ENCODE measurements at regions not wholly inside any gene's neighbourhood (a gene's known extent, or its start where the extent isn't known, plus 50 kb on each side); places are given as distances from the start of the nearest gene placed in this dataset.

DNA sequence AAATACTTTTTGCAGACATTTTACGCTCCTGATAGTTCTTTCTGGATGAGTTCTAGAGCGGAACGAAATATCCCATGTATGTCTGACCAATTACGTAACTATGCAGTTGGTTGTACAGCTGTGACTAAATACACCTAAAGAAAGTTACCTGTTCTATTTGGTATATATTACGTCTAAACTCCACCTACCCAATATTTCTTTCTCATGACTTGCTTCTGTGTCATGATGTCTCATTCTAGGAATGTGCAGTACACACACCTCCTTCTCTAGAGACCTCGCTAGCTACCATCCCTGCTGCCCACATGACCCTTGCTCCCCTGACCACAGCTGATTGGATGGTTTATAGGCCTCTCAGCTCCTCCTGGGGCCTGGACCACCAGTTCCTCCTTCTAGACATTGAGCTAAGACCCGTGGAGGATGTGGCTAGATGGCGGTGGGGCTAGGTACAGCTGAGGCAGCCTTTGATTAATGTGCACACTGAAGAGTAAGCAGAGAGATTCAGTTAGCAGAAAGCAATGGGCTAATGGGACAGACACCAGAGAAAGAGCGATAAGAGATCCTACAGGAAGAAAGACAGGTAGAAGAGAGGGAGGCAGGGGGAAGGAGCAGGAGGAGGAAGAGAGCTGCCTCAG lies 422.1 kb downstream of the COG6 start:
- TF ChIP-seq YY1 (IDR thresholded peaks at IDR 0.05; ENCODE audit: insufficient read depth, insufficient read length) (no peak), SUZ12 (IDR thresholded peaks at IDR 0.05; ENCODE audit: extremely low read depth, insufficient read depth, insufficient read length) (no peak)
